ENCODE measurements at regions not wholly inside any gene's neighbourhood (a gene's known extent, or its start where the extent isn't known, plus 50 kb on each side); places are given as distances from the start of the nearest gene placed in this dataset.

GRCh38 chr10:59553162-59553900, 156.3 kb downstream of the SLC16A9 start:
- TF ChIP-seq CTCF (IDR thresholded peaks at IDR 0.05; ENCODE audit: low read length) (no peak), EZH2 (IDR thresholded peaks at IDR 0.05; ENCODE audit: borderline replicate concordance, low read length) (no peak)

Data from OCI-LY1 (cell line).